ENCODE measurements at regions not wholly inside any gene's neighbourhood (a gene's known extent, or its start where the extent isn't known, plus 50 kb on each side); places are given as distances from the start of the nearest gene placed in this dataset.

GRCh38 chr21:31555741-31556191, 103.7 kb upstream of the SOD1 start:
- no peak for TF ChIP-seq POLR2A (IDR thresholded peaks at IDR 0.05; ENCODE audit: low read length)
- no peak for TF ChIP-seq GATA1 (IDR thresholded peaks at IDR 0.05; ENCODE audit: low read depth, low read length)

Measured in erythroblast (primary cell).